ENCODE measurements at regions not wholly inside any gene's neighbourhood (a gene's known extent, or its start where the extent isn't known, plus 50 kb on each side); places are given as distances from the start of the nearest gene placed in this dataset.

- TF ChIP-seq CTCF (IDR thresholded peaks at IDR 0.05): no peak
- TF ChIP-seq POLR2A (IDR thresholded peaks at IDR 0.05): no peak
Measured at GRCh38 chr16:26593700-26594099, 473.0 kb upstream of the C16orf82 start.

All from heart left ventricle (tissue), 13 donors.